WTC11 (cell line): ENCODE measurements at regions not wholly inside any gene's neighbourhood (a gene's known extent, or its start where the extent isn't known, plus 50 kb on each side); places are given as distances from the start of the nearest gene placed in this dataset.

ENCODE experiments used
- CREB1 ChIP-seq: sonication (generic); formaldehyde crosslinking; IDR thresholded peaks from 2 replicates; pipeline ENCODE4 v1.8.0; 2023; ENCODE audit warnings: mild to moderate bottlenecking, missing genetic modification reagents
- CREM ChIP-seq: sonication (generic); formaldehyde crosslinking; IDR thresholded peaks from 2 replicates; pipeline ENCODE4 v1.8.1; 2022; ENCODE audit warnings: mild to moderate bottlenecking, missing genetic modification reagents, moderate library complexity
- E2F4 ChIP-seq: sonication (generic); formaldehyde crosslinking; IDR thresholded peaks from 2 replicates; pipeline ENCODE4 v1.8.1; 2022; ENCODE audit warnings: low read depth, mild to moderate bottlenecking, moderate library complexity, missing genetic modification reagents, borderline replicate concordance
- HMGXB4 ChIP-seq: sonication (generic); formaldehyde crosslinking; IDR thresholded peaks from 2 replicates; pipeline ENCODE4 v1.8.1; 2023; ENCODE audit warnings: mild to moderate bottlenecking, moderate library complexity, missing genetic modification reagents
- JUN ChIP-seq: sonication (generic); formaldehyde crosslinking; IDR thresholded peaks from 2 replicates; pipeline ENCODE4 v1.8.0; 2023; ENCODE audit warnings: mild to moderate bottlenecking, missing genetic modification reagents
- PREB ChIP-seq: sonication (generic); formaldehyde crosslinking; IDR thresholded peaks from 2 replicates; pipeline ENCODE4 v1.8.1; 2022; ENCODE audit warnings: mild to moderate bottlenecking, missing genetic modification reagents, moderate library complexity, borderline replicate concordance
- RELA ChIP-seq: sonication (generic); formaldehyde crosslinking; IDR thresholded peaks from 2 replicates; pipeline ENCODE4 v1.8.1; 2022; ENCODE audit warnings: missing genetic modification reagents, mild to moderate bottlenecking, borderline replicate concordance
- SOX15 ChIP-seq: fragments of 250-450 bp; sonication (Bioruptor Pico); IDR thresholded peaks from 2 replicates; pipeline ENCODE4 v1.9.0; 2021; ENCODE audit warnings: mild to moderate bottlenecking
- SP1 ChIP-seq: sonication (generic); formaldehyde crosslinking; conservative IDR thresholded peaks from 2 replicates; pipeline ENCODE4 v1.8.1; 2022; ENCODE audit warnings: missing genetic modification reagents
- TF ChIP-seq, protein P1 (sequence below): fragments of 200-600 bp; IDR thresholded peaks from 2 replicates; pipeline ENCODE4 v1.8.0; 2022; ENCODE audit warnings: antibody characterized with exemption
- TF ChIP-seq, protein P2 (sequence below): sonication (generic); formaldehyde crosslinking; conservative IDR thresholded peaks from 2 replicates; pipeline ENCODE4 v1.8.1; 2022; ENCODE audit warnings: mild to moderate bottlenecking, missing genetic modification reagents
- TF ChIP-seq, protein P3 (sequence below): sonication (generic); formaldehyde crosslinking; IDR thresholded peaks from 2 replicates; pipeline ENCODE4 v1.8.1; 2022; ENCODE audit warnings: low read depth, missing genetic modification reagents, borderline replicate concordance
- TF ChIP-seq, protein P4 (sequence below): sonication (generic); formaldehyde crosslinking; IDR thresholded peaks from 2 replicates; pipeline ENCODE4 v1.8.0; 2022; ENCODE audit warnings: mild to moderate bottlenecking, missing genetic modification reagents

- TF ChIP-seq, protein P1, sequence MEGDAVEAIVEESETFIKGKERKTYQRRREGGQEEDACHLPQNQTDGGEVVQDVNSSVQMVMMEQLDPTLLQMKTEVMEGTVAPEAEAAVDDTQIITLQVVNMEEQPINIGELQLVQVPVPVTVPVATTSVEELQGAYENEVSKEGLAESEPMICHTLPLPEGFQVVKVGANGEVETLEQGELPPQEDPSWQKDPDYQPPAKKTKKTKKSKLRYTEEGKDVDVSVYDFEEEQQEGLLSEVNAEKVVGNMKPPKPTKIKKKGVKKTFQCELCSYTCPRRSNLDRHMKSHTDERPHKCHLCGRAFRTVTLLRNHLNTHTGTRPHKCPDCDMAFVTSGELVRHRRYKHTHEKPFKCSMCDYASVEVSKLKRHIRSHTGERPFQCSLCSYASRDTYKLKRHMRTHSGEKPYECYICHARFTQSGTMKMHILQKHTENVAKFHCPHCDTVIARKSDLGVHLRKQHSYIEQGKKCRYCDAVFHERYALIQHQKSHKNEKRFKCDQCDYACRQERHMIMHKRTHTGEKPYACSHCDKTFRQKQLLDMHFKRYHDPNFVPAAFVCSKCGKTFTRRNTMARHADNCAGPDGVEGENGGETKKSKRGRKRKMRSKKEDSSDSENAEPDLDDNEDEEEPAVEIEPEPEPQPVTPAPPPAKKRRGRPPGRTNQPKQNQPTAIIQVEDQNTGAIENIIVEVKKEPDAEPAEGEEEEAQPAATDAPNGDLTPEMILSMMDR, result no peak
- TF ChIP-seq SP1 (CRISPR knock-in tag) (no peak), RELA (CRISPR knock-in tag) (no peak), CREB1 (CRISPR knock-in tag) (no peak), PREB (no peak), CREM (CRISPR knock-in tag) (no peak), SOX15 (no peak), HMGXB4 (CRISPR knock-in tag) (no peak), JUN (CRISPR knock-in tag) (no peak), E2F4 (CRISPR knock-in tag) (no peak)
- TF ChIP-seq, protein P2, sequence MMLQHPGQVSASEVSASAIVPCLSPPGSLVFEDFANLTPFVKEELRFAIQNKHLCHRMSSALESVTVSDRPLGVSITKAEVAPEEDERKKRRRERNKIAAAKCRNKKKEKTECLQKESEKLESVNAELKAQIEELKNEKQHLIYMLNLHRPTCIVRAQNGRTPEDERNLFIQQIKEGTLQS (CRISPR knock-in tag), result no peak
- TF ChIP-seq, protein P3, sequence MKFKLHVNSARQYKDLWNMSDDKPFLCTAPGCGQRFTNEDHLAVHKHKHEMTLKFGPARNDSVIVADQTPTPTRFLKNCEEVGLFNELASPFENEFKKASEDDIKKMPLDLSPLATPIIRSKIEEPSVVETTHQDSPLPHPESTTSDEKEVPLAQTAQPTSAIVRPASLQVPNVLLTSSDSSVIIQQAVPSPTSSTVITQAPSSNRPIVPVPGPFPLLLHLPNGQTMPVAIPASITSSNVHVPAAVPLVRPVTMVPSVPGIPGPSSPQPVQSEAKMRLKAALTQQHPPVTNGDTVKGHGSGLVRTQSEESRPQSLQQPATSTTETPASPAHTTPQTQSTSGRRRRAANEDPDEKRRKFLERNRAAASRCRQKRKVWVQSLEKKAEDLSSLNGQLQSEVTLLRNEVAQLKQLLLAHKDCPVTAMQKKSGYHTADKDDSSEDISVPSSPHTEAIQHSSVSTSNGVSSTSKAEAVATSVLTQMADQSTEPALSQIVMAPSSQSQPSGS (CRISPR knock-in tag), result no peak
- TF ChIP-seq, protein P4, sequence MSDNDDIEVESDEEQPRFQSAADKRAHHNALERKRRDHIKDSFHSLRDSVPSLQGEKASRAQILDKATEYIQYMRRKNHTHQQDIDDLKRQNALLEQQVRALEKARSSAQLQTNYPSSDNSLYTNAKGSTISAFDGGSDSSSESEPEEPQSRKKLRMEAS (CRISPR knock-in tag), result no peak
These were observed 642.5 kb upstream of the MMS22L start for GRCh38 chr6:97925504-97925903.
